ENCODE measurements at regions not wholly inside any gene's neighbourhood (a gene's known extent, or its start where the extent isn't known, plus 50 kb on each side); places are given as distances from the start of the nearest gene placed in this dataset.

GRCh38 chr2:36173760-36174404, 181.7 kb upstream of the CRIM1 start (continued):
- TF ChIP-seq CHD7 (IDR thresholded peaks at IDR 0.05; ENCODE audit: insufficient replicate concordance, low read length) (no peak), FOSL1 (IDR thresholded peaks at IDR 0.05; ENCODE audit: insufficient read depth, low read depth, low read length) (no peak), RBBP5 (IDR thresholded peaks at IDR 0.05; ENCODE audit: borderline replicate concordance, low read depth, low read length) (no peak), EGR1 (IDR thresholded peaks at IDR 0.05; ENCODE audit: borderline replicate concordance, low read depth, low read length) (no peak), CBX8 (IDR thresholded peaks at IDR 0.05; ENCODE audit: borderline replicate concordance, low read depth, low read length) (no peak), ASH2L (IDR thresholded peaks at IDR 0.05; ENCODE audit: low read length) (no peak), ATF2 (IDR thresholded peaks at IDR 0.05; ENCODE audit: low read length) (no peak), E2F6 (IDR thresholded peaks at IDR 0.05) (no peak), CHD2 (IDR thresholded peaks at IDR 0.05; ENCODE audit: low read length) (no peak)

Data from H1 (cell line).